ENCODE measurements at regions not wholly inside any gene's neighbourhood (a gene's known extent, or its start where the extent isn't known, plus 50 kb on each side); places are given as distances from the start of the nearest gene placed in this dataset.
A peak's percentile ranks its signal among the peaks of the same experiment; 100 is the strongest.
"Not testable (repeated sequence)": the region's sequence is repeated elsewhere in the genome, so short reads cannot be mapped to it uniquely, and the experiment has no call there.

- DNase-seq (ENCODE audit: low spot score), result no peak
Observed at GRCh38 chr14:106610691-106611090, 1084.3 kb downstream of the TMEM121 start.

DNA sequence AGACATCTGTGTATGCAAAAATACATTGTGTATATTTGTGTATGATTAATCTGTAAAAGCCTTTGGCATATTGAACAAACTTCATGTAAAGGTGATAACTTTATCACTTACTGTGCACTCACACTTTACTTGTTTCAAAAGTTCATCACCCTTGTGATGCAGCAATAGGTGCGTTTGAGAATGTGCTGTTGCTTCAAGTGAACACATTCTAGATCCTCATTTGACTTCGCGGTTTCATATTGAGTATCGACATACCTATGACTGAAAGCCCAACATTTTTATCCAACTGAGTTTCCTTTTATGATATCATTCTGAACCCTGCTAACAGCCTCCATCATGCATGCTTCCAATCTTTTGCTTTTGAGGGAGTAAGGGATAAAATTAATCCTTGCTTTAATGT lies 1086.9 kb downstream of the TMEM121 start:
- no peak for DNase-seq (ENCODE audit: low spot score)

DNA sequence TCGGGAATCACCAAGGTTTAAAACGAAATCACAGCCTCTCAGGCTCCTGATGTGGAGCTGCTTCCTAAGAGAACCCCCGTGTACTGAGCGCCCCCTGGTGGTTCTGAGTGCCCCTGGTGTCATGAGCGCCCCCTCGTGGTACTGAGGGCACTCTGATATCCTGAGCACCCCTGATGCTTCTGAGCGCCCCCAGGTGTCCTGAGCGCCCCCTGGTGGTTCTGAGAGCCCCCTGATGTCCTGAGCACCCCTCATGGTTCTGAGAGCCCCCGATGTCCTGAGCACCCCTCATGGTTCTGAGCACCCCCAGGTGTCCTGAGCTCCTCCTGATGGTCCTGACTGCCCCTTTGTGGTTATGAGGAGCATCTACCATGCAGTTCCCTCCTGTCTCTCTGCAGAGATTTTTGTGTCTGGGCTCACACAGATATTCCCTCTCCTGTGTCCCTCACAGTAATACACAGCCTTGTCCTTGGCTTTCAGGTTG lies 1092.1 kb downstream of the TMEM121 start:
- not testable (repeated sequence) for DNase-seq (ENCODE audit: low spot score)

DNA sequence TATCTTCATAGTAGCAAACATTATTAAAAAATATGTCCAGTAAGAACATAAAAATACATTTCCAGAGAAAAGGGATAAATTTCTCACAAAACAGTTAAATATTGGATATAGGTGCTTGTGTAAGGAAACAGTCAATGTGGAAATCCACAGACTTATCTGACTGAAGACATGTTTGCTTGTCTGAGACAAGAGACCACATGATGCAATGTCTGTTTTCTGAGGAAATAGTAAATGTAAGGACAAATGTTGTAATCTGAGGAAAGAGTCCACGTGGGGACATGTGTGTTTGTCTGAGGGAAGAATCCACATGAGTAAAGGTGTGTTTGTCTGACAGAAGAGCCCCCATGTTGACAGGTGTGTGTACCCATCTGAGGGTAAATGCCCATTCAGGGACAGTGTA lies 1093.2 kb downstream of the TMEM121 start:
- DNase-seq (ENCODE audit: low spot score), result no peak

DNA sequence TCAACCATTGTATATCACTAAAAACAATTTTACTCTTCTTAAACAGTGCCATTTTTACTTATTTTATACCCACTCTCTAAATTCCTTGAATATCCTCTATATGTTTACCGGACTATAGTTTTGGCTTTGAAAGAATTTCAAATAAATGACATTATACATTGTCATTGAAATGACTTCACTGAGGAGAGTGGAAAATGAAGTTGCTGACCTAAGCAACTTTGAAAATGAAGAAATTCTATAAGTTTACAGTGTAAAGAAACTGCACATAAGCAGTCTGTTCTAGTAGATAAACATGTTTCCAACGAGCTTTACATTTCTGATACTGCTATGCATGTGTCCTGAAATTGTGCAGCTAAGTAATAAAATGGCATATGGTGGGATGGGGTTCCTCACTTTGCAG lies 1094.0 kb downstream of the TMEM121 start:
- DNase-seq (ENCODE audit: low spot score), result no peak

GRCh38 chr14:106622200-106622745 lies 1095.9 kb downstream of the TMEM121 start:
- DNase-seq (ENCODE audit: low spot score), result no peak

DNA sequence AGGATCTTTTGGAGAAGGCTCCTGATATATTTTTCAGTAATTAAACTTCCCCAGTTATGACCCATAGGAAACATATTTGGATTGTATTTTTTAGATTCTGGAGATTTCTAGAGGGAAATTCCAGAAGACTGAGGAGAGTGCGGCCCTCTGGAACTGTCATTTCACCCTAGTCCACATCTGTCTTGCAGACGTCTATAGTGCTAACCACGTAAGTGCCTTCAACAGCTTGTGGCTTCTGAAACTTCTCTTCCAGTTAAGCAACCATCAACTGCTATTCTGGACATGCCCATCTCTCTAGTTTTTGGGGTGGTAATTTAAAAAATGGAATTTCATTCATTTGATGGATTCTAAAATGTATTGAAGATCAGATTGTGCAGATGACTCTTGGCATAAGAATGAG lies 1098.8 kb downstream of the TMEM121 start:
- no peak for DNase-seq (ENCODE audit: low spot score)

DNA sequence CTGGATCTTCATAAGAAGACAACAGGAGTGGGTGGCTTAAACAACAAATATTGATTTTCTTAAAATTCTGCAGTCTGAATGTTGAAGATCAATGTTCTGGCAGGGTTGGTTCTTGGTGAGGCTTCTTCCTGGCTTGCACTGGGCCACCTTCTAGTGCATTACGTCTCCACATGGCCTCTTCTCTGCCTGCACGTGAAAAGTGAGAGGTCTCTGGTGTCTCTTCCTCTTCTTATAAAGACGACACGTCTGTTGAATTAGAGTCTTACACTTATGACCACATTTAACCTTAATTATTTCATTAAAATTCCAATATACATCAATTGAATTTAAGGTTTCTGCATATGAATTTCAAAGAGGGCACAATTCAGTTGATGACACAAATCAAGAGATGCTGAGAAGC lies 1100.1 kb downstream of the TMEM121 start:
- not testable (repeated sequence) for DNase-seq (ENCODE audit: low spot score)

- DNase-seq (ENCODE audit: low spot score), result peak; percentile 55
Observed at GRCh38 chr14:106626942-106627588, 1100.7 kb downstream of the TMEM121 start.

DNA sequence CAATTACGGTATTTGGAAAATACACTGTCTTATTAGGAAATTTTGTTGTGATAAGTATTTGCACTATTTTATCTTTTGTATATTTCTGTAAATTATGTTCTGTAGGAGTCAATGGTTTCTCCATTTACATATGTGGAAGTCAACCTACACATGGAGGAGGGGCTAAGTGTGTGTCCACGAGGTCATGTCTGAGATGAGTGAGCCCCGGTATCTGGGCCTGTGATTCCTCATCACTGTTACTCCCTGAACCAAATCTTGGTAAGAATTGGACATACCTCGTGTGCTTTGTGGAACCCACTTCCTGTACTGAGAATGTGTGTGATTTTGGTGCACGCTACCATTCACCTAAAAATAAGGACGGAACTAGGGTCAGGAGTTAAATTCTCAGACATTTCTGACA lies 1105.5 kb downstream of the TMEM121 start:
- no peak for DNase-seq (ENCODE audit: low spot score)

DNA sequence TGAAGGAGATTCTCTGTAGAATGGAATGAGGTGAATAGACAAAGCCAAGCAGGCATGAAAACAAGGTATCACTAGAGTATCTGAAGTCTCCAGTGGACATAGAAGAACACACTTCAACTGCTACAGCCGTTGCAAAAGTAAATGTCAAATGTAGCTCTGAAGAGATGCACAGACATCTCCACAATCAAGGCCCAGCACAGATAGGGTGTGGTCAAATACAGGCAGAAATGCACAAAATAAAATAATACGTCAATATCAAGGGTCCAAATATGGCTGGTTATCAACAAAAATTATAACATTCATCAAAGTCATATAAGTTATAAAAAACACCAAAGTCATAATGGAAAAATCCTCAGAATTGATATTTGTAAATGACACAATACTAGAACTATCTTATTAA lies 1107.3 kb downstream of the TMEM121 start:
- DNase-seq (ENCODE audit: low spot score), result no peak

- no peak for DNase-seq (ENCODE audit: low spot score)
Observed at GRCh38 chr14:106635569-106635968, 1109.2 kb downstream of the TMEM121 start.

- peak; percentile 27 for DNase-seq (ENCODE audit: low spot score)
Observed at GRCh38 chr14:106638786-106639452, 1112.5 kb downstream of the TMEM121 start.

- DNase-seq (ENCODE audit: low spot score), result no peak
Observed at GRCh38 chr14:106642090-106642489, 1115.7 kb downstream of the TMEM121 start.

DNA sequence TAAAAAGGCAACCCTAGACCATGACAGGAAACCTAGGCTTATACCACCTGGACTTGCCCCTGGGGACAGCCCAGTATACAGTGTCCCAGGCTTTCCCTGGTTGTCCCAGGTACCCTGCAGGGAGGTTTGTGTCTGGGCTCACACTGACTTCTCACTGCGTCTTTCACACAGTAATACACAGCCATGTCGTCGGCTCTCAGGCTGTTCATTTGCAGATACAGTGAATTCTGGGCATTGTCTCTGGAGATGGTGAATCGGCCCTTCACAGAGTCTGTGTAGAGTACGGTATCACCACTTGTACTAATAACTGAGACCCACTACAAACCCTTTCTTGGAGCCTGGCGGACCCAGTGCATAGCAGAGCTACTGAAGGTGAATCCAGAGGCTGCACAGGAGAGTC lies 1116.6 kb downstream of the TMEM121 start:
- not testable (repeated sequence) for DNase-seq (ENCODE audit: low spot score)

GRCh38 chr14:106648874-106649273 lies 1122.5 kb downstream of the TMEM121 start:
- DNase-seq (ENCODE audit: low spot score), result not testable (repeated sequence)

DNA sequence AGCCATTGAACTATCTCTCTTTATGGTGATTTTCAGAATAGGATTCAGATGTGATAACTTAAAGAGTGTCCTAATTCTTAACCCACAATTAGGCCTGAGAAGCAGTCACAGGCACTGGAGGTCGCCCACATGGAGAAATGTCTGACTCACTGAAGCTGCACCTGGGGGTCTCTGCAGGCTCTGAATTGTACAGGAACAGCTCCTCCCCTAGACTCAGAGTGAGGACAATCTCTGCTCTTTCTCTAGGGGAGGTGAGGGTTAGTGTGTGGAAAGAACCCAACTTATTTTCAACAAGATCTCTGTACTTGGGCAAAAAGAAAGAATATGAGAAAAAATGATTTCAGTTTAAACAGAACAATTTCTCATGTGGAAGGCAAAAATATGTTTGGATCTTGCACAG lies 1124.6 kb downstream of the TMEM121 start:
- DNase-seq (ENCODE audit: low spot score), result no peak

GRCh38 chr14:106652494-106652893 lies 1126.1 kb downstream of the TMEM121 start:
- no peak for DNase-seq (ENCODE audit: low spot score)

DNA sequence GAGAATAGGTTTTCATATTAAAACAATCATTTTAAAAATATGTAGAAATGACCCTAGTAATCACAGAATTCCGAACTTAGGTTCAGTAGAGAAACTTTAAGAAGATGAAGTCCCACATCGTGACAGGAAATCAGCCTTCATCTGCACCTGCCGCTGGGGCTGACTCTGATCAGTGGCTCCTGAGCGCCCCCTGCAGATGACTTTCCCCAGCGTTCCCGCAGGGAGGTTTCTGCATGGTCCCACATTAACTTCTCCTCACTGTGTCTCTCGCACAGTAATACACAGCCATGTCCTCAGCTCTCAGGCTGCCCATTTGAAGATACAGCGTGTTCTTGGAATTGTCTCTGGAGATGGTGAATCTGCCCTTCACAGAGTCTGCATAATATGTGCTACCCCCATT lies 1131.1 kb downstream of the TMEM121 start:
- DNase-seq (ENCODE audit: low spot score), result peak; percentile 38

DNA sequence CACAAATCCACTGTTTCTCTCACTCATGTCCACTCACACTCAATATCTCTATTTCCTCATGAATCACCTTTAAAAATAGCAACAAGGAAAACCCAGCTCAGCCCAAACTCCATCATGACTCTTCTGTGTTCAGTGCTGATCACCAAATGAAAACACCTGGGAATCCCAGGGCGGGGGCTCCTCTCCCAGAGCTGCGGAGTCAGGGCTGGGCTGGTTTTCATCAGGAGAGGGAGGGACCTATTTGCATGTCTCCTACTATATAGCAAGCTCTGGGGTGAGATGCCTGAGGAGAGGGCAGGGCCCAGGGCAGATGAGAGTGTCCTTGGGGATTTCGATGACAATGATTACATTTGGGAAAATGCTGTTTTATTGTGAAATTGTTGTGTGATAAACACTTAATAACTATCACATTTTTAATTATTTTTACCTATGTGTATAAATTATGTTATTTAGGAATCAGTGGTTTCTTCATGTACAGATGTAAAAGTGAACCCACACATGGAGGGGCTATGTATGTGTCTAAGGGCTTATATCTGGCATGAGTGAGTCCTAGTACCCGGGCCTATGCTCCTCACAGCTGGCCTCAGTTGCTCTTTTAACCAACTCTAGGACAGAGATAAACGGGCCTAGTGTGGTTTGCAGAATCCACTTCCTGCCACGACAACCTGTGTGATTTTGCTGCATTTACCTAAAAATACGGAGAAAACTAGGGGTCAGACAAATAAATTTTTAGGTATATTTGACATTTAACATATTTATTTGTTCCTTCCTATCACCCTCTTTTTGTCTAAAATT lies 1131.9 kb downstream of the TMEM121 start:
- not testable (repeated sequence) for DNase-seq (ENCODE audit: low spot score)

- peak; percentile 47 for DNase-seq (ENCODE audit: low spot score)
Observed at GRCh38 chr14:106661561-106661960, 1135.2 kb downstream of the TMEM121 start.

DNA sequence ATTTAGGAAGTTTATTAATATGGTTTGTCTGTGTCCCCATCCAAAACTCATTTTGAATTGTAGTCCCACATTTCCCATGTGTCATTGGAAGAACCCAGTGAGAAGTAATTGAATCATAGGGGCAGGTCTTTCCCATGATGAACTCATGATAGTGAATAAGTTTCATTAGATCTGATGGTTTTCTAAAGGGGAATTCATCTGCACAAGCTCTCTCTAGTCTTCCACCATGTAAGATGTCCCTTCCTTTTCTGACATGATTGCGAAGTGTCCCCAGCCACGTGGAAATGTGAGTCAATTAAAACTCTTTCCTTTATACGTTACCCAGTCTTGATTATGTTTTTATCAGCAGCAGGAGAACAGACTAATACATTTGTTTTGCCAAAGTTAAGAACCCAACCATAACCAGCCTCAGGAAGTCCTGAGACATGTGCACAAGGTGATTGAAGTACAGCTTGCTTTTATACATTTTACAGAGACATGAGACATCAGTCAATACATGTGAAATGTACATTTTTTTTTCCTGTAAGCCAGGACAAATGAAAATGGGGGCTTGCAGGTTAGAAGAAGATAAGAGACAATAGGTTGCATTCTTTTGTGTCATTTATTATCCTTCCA lies 1136.7 kb downstream of the TMEM121 start:
- no peak for DNase-seq (ENCODE audit: low spot score)
